Left lung (tissue), 4 donors: ENCODE measurements at regions not wholly inside any gene's neighbourhood (a gene's known extent, or its start where the extent isn't known, plus 50 kb on each side); places are given as distances from the start of the nearest gene placed in this dataset.

ENCODE experiments used
- ATAC-seq: fragments of 200-7000 bp; cut with Tn5 transposase; one replicate; pipeline ENCODE4 v1.9.1; 2020; ENCODE audit warnings: moderate library complexity
- DNase-seq, 4 donors: peaks; one replicate each; pipeline ENCODE4 v3.0.0-alpha.2; 2013 to 2020
- H3K27ac ChIP-seq, 2 donors: fragments of 200-600 bp; sonication (generic) in 1 of 2; one replicate each; pipeline versions ENCODE4 v1.5.0 to v1.8.0; 2020 to 2021
- H3K27me3 ChIP-seq, 2 donors: fragments of 200-600 bp; sonication (generic) in 1 of 2; one replicate each; pipeline versions ENCODE4 v1.5.0 to v1.8.0; 2020 to 2021
- H3K36me3 ChIP-seq, 2 donors: fragments of 200-600 bp; sonication (generic) in 1 of 2; one replicate each; pipeline versions ENCODE4 v1.5.0 to v1.8.0; 2020 to 2021
- H3K4me1 ChIP-seq, 2 donors: fragments of 200-600 bp; one replicate each; pipeline ENCODE4 v1.8.0; 2021
- H3K4me3 ChIP-seq, 2 donors: fragments of 200-600 bp; sonication (generic) in 1 of 2; one replicate each; pipeline versions ENCODE4 v1.5.0 to v1.8.0; 2020 to 2021; ENCODE audit warnings: mild to moderate bottlenecking in 1 of 2
- H3K9me3 ChIP-seq, 2 donors: fragments of 200-600 bp; sonication (generic) in 1 of 2; one replicate each; pipeline versions ENCODE4 v1.5.0 to v1.8.0; 2020 to 2021
- CTCF ChIP-seq, 2 donors: fragments of 200-600 bp; sonication (generic) in 1 of 2; IDR thresholded peaks; one replicate each; pipeline versions ENCODE4 v1.5.0 to v1.8.0; 2021; ENCODE audit warnings: antibody characterized with exemption in 2 of 2
- intact Hi-C, 2 donors: fragments of 100-400 bp; cut with DNase I; formaldehyde crosslinking; loops; one replicate each; pipeline versions ENCODE4 v1.11.2 to v1.14.2; 2022
- donor health status: DM: no; HTN: yes; CAD: no.
- donor health status: DM: no; HTN: no; CAD: no.

GRCh38 chr2:122156176-122156890, 400.9 kb downstream of the TSN start:
- no peak overlapping the region for H3K4me3 ChIP-seq
- intact Hi-C loops, result no loop called here
- no peaks in the 10 kb centered on the region for H3K4me1 ChIP-seq
- ATAC-seq (no peak), DNase-seq (no peak)
- H3K36me3 ChIP-seq, result no peaks in the 10 kb centered on the region
- no peaks in the 10 kb centered on the region for H3K27me3 ChIP-seq
- no peak overlapping the region for H3K27ac ChIP-seq
- H3K9me3 ChIP-seq, result no peaks in the 10 kb centered on the region
- TF ChIP-seq CTCF (IDR thresholded peaks at IDR 0.05), result no peak

GRCh38 chr2:122157158-122157557, 401.7 kb downstream of the TSN start:
- no peaks in the 10 kb centered on the region for H3K4me1 ChIP-seq
- TF ChIP-seq CTCF (IDR thresholded peaks at IDR 0.05), result no peak
- no peak for DNase-seq
- H3K27ac ChIP-seq, result no peak overlapping the region
- H3K36me3 ChIP-seq, result no peaks in the 10 kb centered on the region
- intact Hi-C loops, result no loop called here
- ATAC-seq, result no peak
- H3K9me3 ChIP-seq, result no peaks in the 10 kb centered on the region
- no peaks in the 10 kb centered on the region for H3K27me3 ChIP-seq
- H3K4me3 ChIP-seq, result no peak overlapping the region

GRCh38 chr2:122163617-122164016, 408.2 kb downstream of the TSN start:
- no peaks in the 10 kb centered on the region for H3K4me1 ChIP-seq

GRCh38 chr2:122164964-122165363, 409.5 kb downstream of the TSN start:
- no peaks in the 10 kb centered on the region for H3K36me3 ChIP-seq
- no peaks in the 10 kb centered on the region for H3K9me3 ChIP-seq
- peaks cover 0 to 7% of the 10 kb centered on the region in 2 donors for H3K27me3 ChIP-seq
- no peak for DNase-seq
- intact Hi-C loops, result no loop called here
- H3K4me3 ChIP-seq, result no peak overlapping the region
- H3K27ac ChIP-seq, result no peak overlapping the region
- no peak for TF ChIP-seq CTCF (IDR thresholded peaks at IDR 0.05)
- H3K4me1 ChIP-seq, result no peaks in the 10 kb centered on the region
- ATAC-seq, result no peak

More at GRCh38 chr2:122163617-122164016, 408.2 kb downstream of the TSN start:
- DNase-seq (no peak), ATAC-seq (no peak)
- no peaks in the 10 kb centered on the region for H3K36me3 ChIP-seq
- intact Hi-C loops, result no loop called here
- H3K4me3 ChIP-seq, result no peak overlapping the region
- peaks cover 0 to 7% of the 10 kb centered on the region in 2 donors for H3K27me3 ChIP-seq
- no peak for TF ChIP-seq CTCF (IDR thresholded peaks at IDR 0.05)
- H3K27ac ChIP-seq, result no peak overlapping the region
- no peaks in the 10 kb centered on the region for H3K9me3 ChIP-seq

- Histone ChIP-seq H3K27me3 (peaks cover 0 to 7% of the 10 kb centered on the region in 2 donors), H3K36me3 (no peaks in the 10 kb centered on the region), H3K27ac (no peak overlapping the region), H3K4me1 (no peaks in the 10 kb centered on the region), H3K9me3 (no peaks in the 10 kb centered on the region), H3K4me3 (no peak overlapping the region)
- DNase-seq, result no peak
- no peak for ATAC-seq
- intact Hi-C loops, result no loop called here
- no peak for TF ChIP-seq CTCF (IDR thresholded peaks at IDR 0.05)
Observed at GRCh38 chr2:122166820-122167219, 411.4 kb downstream of the TSN start.
